Osteoblast (primary cell): ENCODE measurements at regions not wholly inside any gene's neighbourhood (a gene's known extent, or its start where the extent isn't known, plus 50 kb on each side); places are given as distances from the start of the nearest gene placed in this dataset.

ENCODE experiments used
- DNase-seq: peaks from one replicate; pipeline ENCODE4 v3.0.0; 2011; ENCODE audit warnings: low spot score, mixed read lengths; ENCODE audit not compliant: insufficient read length; ENCODE audit errors: missing footprints
- H2AFZ ChIP-seq: 2 replicates; pipeline ENCODE4 v1.6.0; 2011; ENCODE audit warnings: mild to moderate bottlenecking, low read length
- H3K27ac ChIP-seq: 2 replicates; pipeline ENCODE4 v1.5.1; 2011; ENCODE audit warnings: mild to moderate bottlenecking, low read depth, low read length, moderate library complexity
- H3K27me3 ChIP-seq: 2 replicates; pipeline ENCODE4 v1.6.0; 2012; ENCODE audit warnings: mild to moderate bottlenecking, control low read depth, inconsistent platforms, low read length, moderate library complexity; ENCODE audit not compliant: insufficient read depth
- H3K36me3 ChIP-seq: 2 replicates; pipeline ENCODE4 v1.5.1; 2011; ENCODE audit warnings: mild to moderate bottlenecking, low read length, control low read depth, moderate library complexity; ENCODE audit not compliant: insufficient read depth
- H3K4me1 ChIP-seq: 2 replicates; pipeline ENCODE4 v1.5.1; 2011; ENCODE audit warnings: mild to moderate bottlenecking, low read length, control low read depth, moderate library complexity; ENCODE audit not compliant: insufficient read depth
- H3K4me2 ChIP-seq: 2 replicates; pipeline ENCODE4 v1.6.0; 2011; ENCODE audit warnings: mild to moderate bottlenecking, low read length; ENCODE audit not compliant: insufficient read depth
- H3K4me3 ChIP-seq: fragments of 200-600 bp; sonication (generic); 3 replicates; pipeline ENCODE4 v1.5.1; 2012; ENCODE audit warnings: mild to moderate bottlenecking, low read length, inconsistent platforms; ENCODE audit not compliant: insufficient read depth
- H3K79me2 ChIP-seq: 2 replicates; pipeline ENCODE4 v1.6.0; 2012; ENCODE audit warnings: mild to moderate bottlenecking, low read length, control low read depth, inconsistent platforms; ENCODE audit not compliant: insufficient read depth
- H3K9me3 ChIP-seq: 2 replicates; pipeline ENCODE4 v1.5.1; 2011; ENCODE audit warnings: low read depth, low read length, control low read depth
- H4K20me1 ChIP-seq: 2 replicates; pipeline ENCODE4 v1.6.0; 2012; ENCODE audit warnings: mild to moderate bottlenecking, low read length, control low read depth; ENCODE audit not compliant: insufficient read depth
- TF ChIP-seq, protein P1 (sequence below): IDR thresholded peaks from 2 replicates; pipeline ENCODE4 v1.5.1; 2011; ENCODE audit warnings: mild to moderate bottlenecking, low read depth, low read length, moderate library complexity; ENCODE audit errors: extremely low read depth

DNA sequence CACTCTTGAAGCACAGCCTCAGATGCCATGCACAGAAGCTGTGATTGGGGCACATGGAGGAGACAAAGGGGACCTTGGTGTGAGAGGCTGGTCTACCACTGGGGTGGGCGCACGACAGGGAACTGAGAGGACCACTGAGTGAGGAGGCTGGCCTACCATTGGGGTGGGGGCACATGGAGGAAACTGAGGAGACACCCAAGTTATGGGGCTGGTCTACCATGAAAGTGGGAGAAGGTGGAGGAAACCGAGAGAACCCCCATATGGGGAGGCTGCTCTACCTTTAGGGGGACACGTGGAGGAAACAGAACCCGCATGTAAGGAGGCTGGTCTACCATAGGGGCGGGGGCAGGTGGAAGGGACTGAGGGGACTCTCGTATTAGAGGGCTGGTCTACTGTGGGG, 153.4 kb downstream of the FBLN2 start:
- Histone ChIP-seq H3K4me2 (no peak overlapping the region), H4K20me1 (no peaks in the 10 kb centered on the region), H3K9me3 (no peaks in the 10 kb centered on the region), H3K79me2 (no peaks in the 10 kb centered on the region), H3K27me3 (peaks cover 2% of the 10 kb centered on the region), H3K4me1 (no peaks in the 10 kb centered on the region), H3K36me3 (no peaks in the 10 kb centered on the region), H2AFZ (no peak overlapping the region), H3K27ac (no peak overlapping the region), H3K4me3 (no peak overlapping the region)
- DNase-seq = no peak
- TF ChIP-seq, protein P1, sequence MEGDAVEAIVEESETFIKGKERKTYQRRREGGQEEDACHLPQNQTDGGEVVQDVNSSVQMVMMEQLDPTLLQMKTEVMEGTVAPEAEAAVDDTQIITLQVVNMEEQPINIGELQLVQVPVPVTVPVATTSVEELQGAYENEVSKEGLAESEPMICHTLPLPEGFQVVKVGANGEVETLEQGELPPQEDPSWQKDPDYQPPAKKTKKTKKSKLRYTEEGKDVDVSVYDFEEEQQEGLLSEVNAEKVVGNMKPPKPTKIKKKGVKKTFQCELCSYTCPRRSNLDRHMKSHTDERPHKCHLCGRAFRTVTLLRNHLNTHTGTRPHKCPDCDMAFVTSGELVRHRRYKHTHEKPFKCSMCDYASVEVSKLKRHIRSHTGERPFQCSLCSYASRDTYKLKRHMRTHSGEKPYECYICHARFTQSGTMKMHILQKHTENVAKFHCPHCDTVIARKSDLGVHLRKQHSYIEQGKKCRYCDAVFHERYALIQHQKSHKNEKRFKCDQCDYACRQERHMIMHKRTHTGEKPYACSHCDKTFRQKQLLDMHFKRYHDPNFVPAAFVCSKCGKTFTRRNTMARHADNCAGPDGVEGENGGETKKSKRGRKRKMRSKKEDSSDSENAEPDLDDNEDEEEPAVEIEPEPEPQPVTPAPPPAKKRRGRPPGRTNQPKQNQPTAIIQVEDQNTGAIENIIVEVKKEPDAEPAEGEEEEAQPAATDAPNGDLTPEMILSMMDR = no peak

DNA sequence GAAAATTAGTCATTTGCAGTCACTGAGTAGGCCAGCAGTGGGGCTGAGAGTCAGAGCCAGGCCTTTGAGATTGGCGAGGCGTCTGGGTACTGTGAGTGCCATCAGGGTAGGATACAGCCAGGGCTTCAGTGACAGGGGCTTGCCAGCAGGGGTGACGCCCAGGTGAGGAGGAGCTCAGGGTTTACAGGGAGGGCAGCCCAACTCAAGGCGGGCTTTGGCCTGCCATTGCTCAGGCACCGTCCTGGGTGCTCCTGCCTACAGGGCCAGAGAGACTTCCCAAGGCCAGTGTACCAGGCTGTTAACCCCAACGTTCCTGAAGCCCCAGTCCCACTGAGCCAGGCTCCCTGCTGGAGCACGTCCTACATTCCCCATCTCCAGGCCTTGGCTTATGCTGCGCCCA, 152.0 kb downstream of the FBLN2 start:
- H3K4me2 ChIP-seq = no peak overlapping the region
- H3K4me1 ChIP-seq = no peaks in the 10 kb centered on the region
- DNase-seq = no peak
- H2AFZ ChIP-seq = no peak overlapping the region
- H3K79me2 ChIP-seq = no peaks in the 10 kb centered on the region
- H3K27ac ChIP-seq = no peak overlapping the region
- no peaks in the 10 kb centered on the region for H3K36me3 ChIP-seq
- H3K27me3 ChIP-seq = peaks cover 2% of the 10 kb centered on the region
- H4K20me1 ChIP-seq = no peaks in the 10 kb centered on the region
- H3K4me3 ChIP-seq = no peak overlapping the region
- H3K9me3 ChIP-seq = no peaks in the 10 kb centered on the region
- TF ChIP-seq, protein P1 = no peak

DNA sequence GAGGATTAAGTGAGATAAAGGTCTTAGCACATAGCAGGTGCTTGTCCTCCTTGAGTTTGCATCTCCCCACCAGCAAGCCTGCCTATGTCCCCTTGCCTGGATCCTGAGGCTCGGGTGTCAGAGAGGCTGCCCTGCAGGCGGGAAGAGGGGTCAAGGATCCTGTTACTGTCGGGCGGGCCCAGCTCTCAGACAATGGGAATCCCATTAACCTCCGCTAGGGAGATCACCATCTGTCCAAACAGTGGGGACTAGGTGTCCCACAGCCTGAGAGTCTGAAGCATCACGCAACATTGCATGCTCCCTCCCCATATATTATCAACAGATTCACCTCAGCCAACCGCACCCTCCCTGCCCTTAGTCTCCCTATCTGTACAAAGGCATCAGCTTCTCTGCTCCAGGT, 151.4 kb downstream of the FBLN2 start:
- Histone ChIP-seq H3K4me2 (no peak overlapping the region), H3K9me3 (no peaks in the 10 kb centered on the region), H3K36me3 (no peaks in the 10 kb centered on the region), H3K79me2 (no peaks in the 10 kb centered on the region), H3K4me3 (no peak overlapping the region), H3K4me1 (no peaks in the 10 kb centered on the region), H2AFZ (no peak overlapping the region), H3K27me3 (peaks cover 2% of the 10 kb centered on the region), H4K20me1 (no peaks in the 10 kb centered on the region), H3K27ac (no peak overlapping the region)
- no peak for DNase-seq
- TF ChIP-seq, protein P1 = no peak

DNA sequence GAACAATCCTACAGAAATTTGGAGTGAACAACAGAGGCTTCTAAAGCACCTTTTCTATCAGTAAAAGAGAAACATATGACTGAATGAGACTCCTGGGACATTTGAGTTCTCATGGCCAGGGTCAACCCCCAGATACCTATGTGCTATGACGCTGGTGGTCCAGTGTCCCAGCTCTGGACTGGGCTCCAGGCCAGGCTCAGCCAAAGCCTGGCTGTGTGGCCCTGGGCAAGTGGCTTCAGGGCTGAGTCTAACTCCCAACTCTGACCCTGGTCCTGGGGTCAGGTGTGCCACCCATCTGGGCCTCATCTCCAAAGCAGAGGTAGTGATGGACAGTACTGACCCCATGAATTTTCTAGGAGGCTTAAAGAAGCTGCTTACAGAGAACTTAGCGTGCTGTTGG, 147.8 kb downstream of the FBLN2 start:
- Histone ChIP-seq H3K27me3 (peaks cover 2% of the 10 kb centered on the region), H3K79me2 (no peaks in the 10 kb centered on the region), H3K4me3 (no peak overlapping the region), H3K36me3 (no peaks in the 10 kb centered on the region), H4K20me1 (no peaks in the 10 kb centered on the region), H3K4me2 (no peak overlapping the region), H3K27ac (no peak overlapping the region), H3K9me3 (no peaks in the 10 kb centered on the region), H2AFZ (no peak overlapping the region), H3K4me1 (no peaks in the 10 kb centered on the region)
- TF ChIP-seq, protein P1 = no peak
- DNase-seq = no peak
